Stimulated activated CD8-positive, alpha-beta memory T cell treated with anti-CD3 and anti-CD28 coated beads, Interleukin-7, amount 100 ng/mL, for 24 hours (primary cell): ENCODE measurements at regions not wholly inside any gene's neighbourhood (a gene's known extent, or its start where the extent isn't known, plus 50 kb on each side); places are given as distances from the start of the nearest gene placed in this dataset.

Experiments used
- DNase-seq: peaks from one replicate; pipeline ENCODE4 v3.0.0-alpha.2; 2020; ENCODE audit warnings: low read depth

DNA sequence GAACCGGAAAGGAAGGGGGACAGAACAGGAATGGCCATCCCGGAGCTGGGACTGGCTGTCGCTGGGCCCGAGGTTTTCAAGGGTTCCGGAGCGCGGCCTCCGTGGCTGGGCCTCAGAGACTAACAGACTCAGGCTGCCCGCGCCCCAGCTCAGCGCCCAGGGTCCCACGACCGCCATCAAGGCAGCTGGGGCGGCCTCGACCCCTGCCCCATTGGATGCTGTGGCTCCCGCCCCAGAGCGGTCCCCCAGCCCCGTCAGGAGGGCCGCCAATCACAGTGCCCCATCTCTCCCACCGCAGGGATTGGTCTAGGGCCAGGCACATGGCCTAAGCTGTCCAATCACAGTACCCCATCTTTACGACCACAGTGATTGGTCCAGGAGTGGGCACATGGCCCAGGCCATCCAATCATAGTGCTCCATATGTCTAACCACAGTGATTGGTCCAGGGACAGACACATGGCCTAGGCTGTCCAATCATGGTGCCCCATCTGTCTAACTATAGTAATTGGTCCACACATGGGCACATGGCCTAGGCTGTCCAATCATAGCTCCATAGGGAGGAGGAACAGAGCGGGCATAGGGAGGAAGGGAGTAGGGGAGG lies 105.3 kb upstream of the NKX1-1 start:
- no peak for DNase-seq

- DNase-seq, result no peak
These were observed 104.7 kb upstream of the NKX1-1 start for GRCh38 chr4:1510931-1511330.

GRCh38 chr4:1509366-1509765 lies 103.1 kb upstream of the NKX1-1 start:
- no peak for DNase-seq

- DNase-seq, result no peak
These were observed 102.2 kb upstream of the NKX1-1 start for GRCh38 chr4:1508161-1509160.

DNA sequence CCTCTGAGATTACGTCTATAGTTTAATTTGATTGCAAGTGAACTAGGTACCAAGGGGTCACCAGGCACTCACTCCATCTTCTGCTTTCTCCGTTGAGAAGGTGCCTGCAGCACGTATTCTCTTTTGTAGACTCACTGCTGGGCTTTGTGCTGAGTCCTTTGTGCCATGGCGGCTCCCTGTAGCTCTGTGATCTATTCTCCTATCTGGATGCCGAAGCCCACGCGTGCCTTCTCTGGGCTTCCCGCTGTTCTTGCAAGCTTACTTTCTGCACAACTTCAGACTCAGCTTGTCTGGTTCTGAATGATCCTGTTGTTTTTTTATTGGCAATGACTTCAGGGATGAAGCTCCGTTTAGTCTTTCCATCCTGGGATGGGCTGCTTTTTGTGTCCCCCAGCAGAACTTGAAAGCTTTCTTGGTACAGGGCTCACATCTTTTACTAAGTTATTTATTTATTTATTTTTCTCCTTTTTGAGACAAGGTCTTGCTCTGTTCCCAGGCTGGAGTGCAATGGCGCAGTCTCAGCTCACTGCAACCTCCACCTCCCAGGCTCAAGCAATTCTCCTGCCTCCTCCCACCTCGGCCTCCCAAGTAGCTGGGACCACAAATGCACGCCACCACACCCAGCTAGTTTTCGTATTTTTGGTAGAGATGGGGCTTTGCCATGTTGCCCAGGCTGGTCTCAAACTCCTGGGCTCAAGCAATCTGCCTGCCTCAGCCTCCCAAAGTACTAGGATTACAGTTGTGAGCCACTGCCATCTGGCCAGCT lies 100.9 kb upstream of the NKX1-1 start:
- no peak for DNase-seq

- DNase-seq, result no peak
These were observed 99.5 kb upstream of the NKX1-1 start for GRCh38 chr4:1505511-1506460.

- no peak for DNase-seq
These were observed 98.6 kb upstream of the NKX1-1 start for GRCh38 chr4:1504595-1505500.

DNA sequence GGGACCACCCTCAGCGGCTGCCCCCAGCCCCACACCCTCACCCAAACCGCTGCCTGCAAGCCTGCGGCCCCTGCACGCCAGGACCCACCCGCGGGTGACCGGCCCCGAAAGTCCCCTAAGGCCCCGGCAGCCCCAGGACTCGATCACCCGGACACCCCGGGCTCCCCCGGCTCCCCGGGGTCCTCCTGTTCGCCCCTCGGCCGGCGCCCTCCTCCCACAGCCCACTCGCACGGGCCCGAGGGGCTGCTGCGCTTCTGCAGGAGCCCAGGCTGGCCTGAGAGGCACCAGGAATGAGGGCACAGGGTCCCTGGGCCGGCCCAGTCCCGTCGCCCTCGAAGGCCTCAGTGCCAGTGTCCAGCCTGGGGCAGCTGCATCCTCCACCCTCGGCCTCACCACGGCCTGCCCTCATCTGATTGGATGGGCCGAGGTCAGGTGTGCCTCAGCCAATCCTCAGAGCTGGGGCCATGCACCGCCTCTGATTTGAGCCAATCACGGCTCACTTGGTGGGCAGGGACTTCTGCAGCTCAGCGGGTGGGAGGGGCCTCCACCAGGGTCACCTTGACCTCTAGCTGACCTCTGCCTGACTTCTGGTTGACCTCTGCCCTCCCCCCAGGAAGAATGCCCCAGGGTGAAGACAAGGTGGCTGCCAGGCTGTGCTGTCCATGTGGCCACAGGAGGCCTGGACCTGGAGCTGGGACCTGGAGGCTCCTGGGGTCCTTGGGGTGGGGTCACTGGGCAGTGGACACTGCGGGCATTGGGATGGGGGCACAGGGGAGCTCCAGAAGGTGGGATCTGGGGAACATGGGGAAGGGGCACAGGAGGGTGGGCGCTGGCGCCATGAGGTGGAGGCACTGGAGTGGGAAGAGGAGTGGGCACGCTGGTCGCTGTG lies 97.6 kb upstream of the NKX1-1 start:
- no peak for DNase-seq

GRCh38 chr4:1502976-1503375 lies 96.7 kb upstream of the NKX1-1 start:
- no peak for DNase-seq

DNA sequence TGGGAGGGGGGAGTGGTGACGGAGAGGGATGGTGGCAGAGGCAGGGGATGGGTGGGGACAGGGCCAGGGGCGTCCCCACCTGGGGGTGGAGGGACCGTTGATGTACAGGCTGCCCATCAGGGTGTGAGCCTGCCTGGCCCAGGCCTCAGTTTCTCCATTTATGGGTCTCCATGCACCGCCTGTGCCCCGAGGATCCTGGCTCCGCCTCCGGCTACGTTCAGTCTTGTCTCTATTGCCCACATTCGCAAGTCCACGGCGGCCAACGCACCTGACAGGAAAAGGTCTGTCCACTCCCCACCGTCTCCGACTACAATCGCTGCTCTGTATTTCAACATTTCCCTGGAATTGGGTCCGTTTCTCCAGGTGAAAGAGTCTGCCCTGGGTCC lies 96.3 kb upstream of the NKX1-1 start:
- DNase-seq, result no peak

- no peak for DNase-seq
These were observed 95.7 kb upstream of the NKX1-1 start for GRCh38 chr4:1501754-1502500.

DNA sequence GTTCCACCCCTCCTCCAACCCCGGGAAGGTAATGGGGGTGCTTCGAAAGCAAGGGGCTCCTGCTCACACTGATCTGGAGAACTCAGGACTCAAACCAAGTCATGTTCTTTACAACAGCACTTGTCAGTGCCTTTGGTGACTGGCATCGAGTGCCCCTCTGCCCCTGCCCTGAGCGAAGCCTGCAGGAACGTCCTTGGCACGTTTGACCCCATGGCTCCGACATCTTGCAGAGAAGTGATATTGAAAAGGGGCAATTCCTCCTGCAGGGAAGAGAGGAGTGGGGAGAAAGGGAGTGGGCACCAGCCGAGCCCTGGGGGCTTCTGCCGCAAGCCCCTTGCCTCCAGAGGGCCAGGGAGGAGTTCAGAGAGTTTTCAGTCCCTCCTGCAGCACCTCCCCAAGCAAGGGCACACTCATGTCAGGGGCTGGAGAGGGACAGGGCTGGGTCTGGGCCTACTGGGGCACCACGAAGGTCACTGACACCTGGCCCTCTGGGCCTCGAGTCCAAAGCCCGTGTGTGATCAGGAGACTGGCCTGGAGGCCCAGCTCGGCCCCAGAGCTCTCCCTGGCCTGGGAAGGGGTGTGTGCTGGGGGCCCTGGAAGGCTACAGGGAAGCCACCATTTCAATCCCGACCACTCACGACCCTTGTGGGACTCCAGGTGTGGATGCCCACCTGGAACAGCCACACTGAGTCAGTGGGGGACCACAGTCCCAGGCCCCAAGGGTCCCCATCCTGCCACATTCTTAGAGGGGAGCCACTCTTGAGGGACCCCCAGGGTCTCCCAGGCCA lies 94.9 kb upstream of the NKX1-1 start:
- no peak for DNase-seq

DNA sequence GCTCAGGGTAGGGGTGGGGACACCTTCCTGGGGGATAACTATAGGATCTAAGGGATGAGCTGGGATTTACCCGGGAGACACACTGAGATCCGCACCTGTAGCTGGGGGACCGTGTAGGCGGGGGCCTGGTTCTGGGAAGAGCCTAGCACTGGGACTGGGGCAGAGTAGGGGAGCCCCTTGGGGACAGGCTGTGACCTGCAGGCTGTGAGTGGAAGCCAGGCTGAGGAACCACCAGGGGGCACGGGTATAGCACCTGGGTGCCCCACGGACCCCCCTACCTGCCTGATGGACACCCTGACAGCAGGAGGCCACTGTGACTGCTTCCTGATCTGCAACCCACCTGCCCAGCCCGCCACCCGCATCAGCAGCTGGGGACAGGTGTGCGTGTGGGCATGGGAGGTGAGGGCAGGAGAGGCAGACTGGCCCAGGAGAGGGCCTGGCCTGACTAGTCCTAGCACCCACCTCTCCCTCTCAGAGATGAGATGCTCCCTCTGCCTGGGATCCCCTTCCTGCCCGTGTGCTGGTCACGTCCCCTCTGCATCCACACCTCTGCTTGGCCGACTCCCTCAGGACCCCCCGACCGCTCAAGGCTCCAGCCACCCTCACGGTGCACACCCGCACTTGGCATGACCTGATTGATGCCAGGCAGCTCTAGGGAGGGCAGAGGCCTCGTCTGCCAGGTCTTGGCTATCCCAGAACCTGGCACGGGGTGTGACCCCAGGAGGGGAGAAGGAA lies 94.2 kb upstream of the NKX1-1 start:
- DNase-seq, result no peak

- no peak for DNase-seq
These were observed 93.2 kb upstream of the NKX1-1 start for GRCh38 chr4:1499465-1499864.

DNA sequence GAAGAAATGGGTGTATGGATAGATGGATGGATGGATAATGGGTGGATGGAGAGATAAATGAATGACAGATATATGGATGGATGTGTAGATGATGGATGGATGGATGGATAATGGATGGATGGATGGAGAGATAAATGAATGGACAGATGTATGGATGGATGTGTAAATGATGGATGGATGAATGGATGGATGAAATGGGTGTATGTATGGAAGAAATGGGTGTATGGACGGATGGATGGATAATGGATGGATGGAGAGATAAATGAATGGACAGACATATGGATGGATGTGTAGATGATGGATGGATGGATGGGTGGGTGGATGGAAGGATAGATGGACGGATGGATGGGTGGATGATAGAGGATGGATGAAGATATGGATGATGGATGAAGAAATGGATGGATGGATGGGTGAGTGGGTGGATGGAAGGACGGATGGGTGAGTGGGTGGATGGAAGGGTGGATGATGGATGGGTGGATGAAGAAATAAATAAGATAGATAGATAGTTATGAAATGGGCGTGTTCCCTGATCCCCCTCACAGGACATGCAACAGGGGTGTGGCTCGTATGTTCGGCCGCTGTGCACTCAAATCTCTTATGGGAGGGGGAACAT lies 91.1 kb upstream of the NKX1-1 start:
- no peak for DNase-seq

DNA sequence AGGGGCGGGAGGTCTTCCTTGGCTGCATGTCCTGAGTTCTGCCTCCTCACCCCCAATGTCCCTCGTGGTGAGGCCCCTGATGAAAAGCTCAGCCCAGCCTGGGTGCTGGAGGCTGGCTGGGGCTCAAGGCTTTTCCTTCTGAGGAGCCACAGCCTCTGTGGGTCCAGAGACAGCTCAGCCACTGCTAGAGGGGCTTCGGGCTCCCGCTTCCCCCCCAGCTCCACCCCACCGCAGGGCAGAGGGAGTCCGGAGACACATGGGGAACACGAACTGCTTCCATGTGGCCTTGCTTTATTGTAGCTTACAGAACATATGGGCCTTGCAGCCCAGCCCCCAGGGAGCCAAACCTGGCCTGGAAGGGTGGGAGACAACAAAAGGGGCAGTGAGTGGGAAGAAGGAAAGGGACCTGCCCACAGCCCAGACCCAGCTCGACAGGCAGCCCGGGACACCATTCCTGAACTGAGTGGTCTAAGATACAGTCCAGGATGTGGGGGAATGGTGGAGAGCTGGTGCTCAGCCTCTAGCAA lies 89.9 kb upstream of the NKX1-1 start:
- no peak for DNase-seq
